Upper lobe of left lung (tissue), 4 donors: ENCODE measurements at regions not wholly inside any gene's neighbourhood (a gene's known extent, or its start where the extent isn't known, plus 50 kb on each side); places are given as distances from the start of the nearest gene placed in this dataset.

ENCODE experiments used
- EP300 ChIP-seq, 4 donors: sonication (generic); formaldehyde crosslinking; IDR thresholded peaks; one replicate each; pipeline ENCODE4 v1.5.1; 2017; ENCODE audit warnings: antibody characterized with exemption in 4 of 4, control low read depth in 2 of 4
- POLR2A ChIP-seq, 4 donors: fragments of 450-650 bp; IDR thresholded peaks; one replicate each; pipeline ENCODE4 v1.5.1; 2016 to 2017; ENCODE audit warnings: antibody characterized with exemption in 4 of 4, mild to moderate bottlenecking in 2 of 4
- POLR2AphosphoS5 ChIP-seq, 2 donors: sonication (generic); formaldehyde crosslinking; IDR thresholded peaks; one replicate each; pipeline ENCODE4 v1.5.1; 2017; ENCODE audit warnings: antibody characterized with exemption in 2 of 2
- TF ChIP-seq, protein P1 (sequence below), 6 experiments: fragments of 450-650 bp in 4 of 6; fragments of 200-600 bp in 2 of 6; sonication (generic) in 2 of 6; IDR thresholded peaks; one replicate each; pipeline ENCODE4 v1.5.1; 2016 to 2019; ENCODE audit warnings: antibody characterized with exemption in 6 of 6

DNA sequence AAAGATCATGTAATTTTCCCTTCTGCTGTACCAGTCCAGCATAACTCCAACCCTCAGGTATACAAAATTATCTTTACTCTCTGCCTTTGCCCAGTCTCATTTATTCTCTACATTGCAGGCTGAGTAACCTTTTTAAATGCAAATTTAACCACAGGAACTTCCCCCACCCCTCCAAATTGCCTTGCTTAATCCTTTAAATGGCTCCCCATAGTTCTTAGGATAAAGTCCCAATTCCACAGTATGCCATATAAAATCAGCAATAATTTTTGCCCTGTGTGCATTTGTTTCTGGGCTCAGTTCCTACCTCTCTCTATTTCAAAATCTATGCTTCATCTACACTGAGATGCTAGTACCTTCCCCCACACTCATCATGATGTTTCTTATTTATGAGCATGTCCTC lies 879.7 kb downstream of the RPA4 start:
- TF ChIP-seq, protein P1, sequence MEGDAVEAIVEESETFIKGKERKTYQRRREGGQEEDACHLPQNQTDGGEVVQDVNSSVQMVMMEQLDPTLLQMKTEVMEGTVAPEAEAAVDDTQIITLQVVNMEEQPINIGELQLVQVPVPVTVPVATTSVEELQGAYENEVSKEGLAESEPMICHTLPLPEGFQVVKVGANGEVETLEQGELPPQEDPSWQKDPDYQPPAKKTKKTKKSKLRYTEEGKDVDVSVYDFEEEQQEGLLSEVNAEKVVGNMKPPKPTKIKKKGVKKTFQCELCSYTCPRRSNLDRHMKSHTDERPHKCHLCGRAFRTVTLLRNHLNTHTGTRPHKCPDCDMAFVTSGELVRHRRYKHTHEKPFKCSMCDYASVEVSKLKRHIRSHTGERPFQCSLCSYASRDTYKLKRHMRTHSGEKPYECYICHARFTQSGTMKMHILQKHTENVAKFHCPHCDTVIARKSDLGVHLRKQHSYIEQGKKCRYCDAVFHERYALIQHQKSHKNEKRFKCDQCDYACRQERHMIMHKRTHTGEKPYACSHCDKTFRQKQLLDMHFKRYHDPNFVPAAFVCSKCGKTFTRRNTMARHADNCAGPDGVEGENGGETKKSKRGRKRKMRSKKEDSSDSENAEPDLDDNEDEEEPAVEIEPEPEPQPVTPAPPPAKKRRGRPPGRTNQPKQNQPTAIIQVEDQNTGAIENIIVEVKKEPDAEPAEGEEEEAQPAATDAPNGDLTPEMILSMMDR (IDR thresholded peaks at IDR 0.05) = no peak
- TF ChIP-seq POLR2A (IDR thresholded peaks at IDR 0.05) (no peak), EP300 (IDR thresholded peaks at IDR 0.05) (no peak), POLR2AphosphoS5 (IDR thresholded peaks at IDR 0.05) (no peak)
